ENCODE measurements at regions not wholly inside any gene's neighbourhood (a gene's known extent, or its start where the extent isn't known, plus 50 kb on each side); places are given as distances from the start of the nearest gene placed in this dataset.

- TF ChIP-seq CTCF (IDR thresholded peaks at IDR 0.05; ENCODE audit: insufficient read depth, low read length, poor library complexity, severe bottlenecking) = no peak
- TF ChIP-seq EZH2phosphoT487 (conservative IDR thresholded peaks at IDR 0.05; ENCODE audit: low read length) = no peak
- no peak overlapping the region for H3K27ac ChIP-seq (ENCODE audit: low read depth, low read length)
- no peak overlapping the region for H2AFZ ChIP-seq (ENCODE audit: low read depth, low read length, severe bottlenecking)
- H3K27me3 ChIP-seq (ENCODE audit: low read length) = no peaks in the 10 kb centered on the region; the same call in 1 of the 2 replicates
- no peak overlapping the region for H3K4me2 ChIP-seq (ENCODE audit: low read depth, low read length, poor library complexity, severe bottlenecking)
- no peaks in the 10 kb centered on the region for H3F3A ChIP-seq (ENCODE audit: insufficient read depth)
- no peaks in the 10 kb centered on the region for H3K79me2 ChIP-seq (ENCODE audit: insufficient read depth, low read length)
- H3K9me2 ChIP-seq (replicated peaks; ENCODE audit: insufficient read depth, low read length) = no peaks in the 10 kb centered on the region
- H3K9ac ChIP-seq (ENCODE audit: low read length) = no peak overlapping the region
- H4K20me1 ChIP-seq (ENCODE audit: low read depth, low read length) = no peaks in the 10 kb centered on the region
- H3K9me3 ChIP-seq (ENCODE audit: insufficient read depth, low read length) = no peaks in the 10 kb centered on the region
- H3K4me3 ChIP-seq (ENCODE audit: insufficient read depth, low read length, poor library complexity, severe bottlenecking) = no peak overlapping the region
- H3K36me3 ChIP-seq (ENCODE audit: low read length) = no peaks in the 10 kb centered on the region
These were observed 127.7 kb downstream of the DIRAS2 start for GRCh38 chr9:90514877-90515276.

- no peaks in the 10 kb centered on the region; the same call in 1 of the 2 replicates for H3K27me3 ChIP-seq (ENCODE audit: low read length)
- H3K4me2 ChIP-seq (ENCODE audit: low read depth, low read length, poor library complexity, severe bottlenecking) = no peak overlapping the region
- H3K36me3 ChIP-seq (ENCODE audit: low read length) = no peaks in the 10 kb centered on the region
- no peak overlapping the region for H2AFZ ChIP-seq (ENCODE audit: low read depth, low read length, severe bottlenecking)
- TF ChIP-seq EZH2phosphoT487 (conservative IDR thresholded peaks at IDR 0.05; ENCODE audit: low read length) (no peak), CTCF (IDR thresholded peaks at IDR 0.05; ENCODE audit: insufficient read depth, low read length, poor library complexity, severe bottlenecking) (no peak)
- H3K27ac ChIP-seq (ENCODE audit: low read depth, low read length) = no peak overlapping the region
- H3K79me2 ChIP-seq (ENCODE audit: insufficient read depth, low read length) = no peaks in the 10 kb centered on the region
- H3K9ac ChIP-seq (ENCODE audit: low read length) = no peak overlapping the region
- H3K9me3 ChIP-seq (ENCODE audit: insufficient read depth, low read length) = no peaks in the 10 kb centered on the region
- no peaks in the 10 kb centered on the region for H4K20me1 ChIP-seq (ENCODE audit: low read depth, low read length)
- H3K9me2 ChIP-seq (replicated peaks; ENCODE audit: insufficient read depth, low read length) = no peaks in the 10 kb centered on the region
- H3K4me3 ChIP-seq (ENCODE audit: insufficient read depth, low read length, poor library complexity, severe bottlenecking) = no peak overlapping the region
- H3F3A ChIP-seq (ENCODE audit: insufficient read depth) = no peaks in the 10 kb centered on the region
These were observed 127.1 kb downstream of the DIRAS2 start for GRCh38 chr9:90515510-90515909.

GRCh38 chr9:90517103-90517502, 125.5 kb downstream of the DIRAS2 start:
- Histone ChIP-seq H3K9me3 (ENCODE audit: insufficient read depth, low read length) (no peaks in the 10 kb centered on the region), H2AFZ (ENCODE audit: low read depth, low read length, severe bottlenecking) (no peak overlapping the region), H3K27ac (ENCODE audit: low read depth, low read length) (no peak overlapping the region), H3K4me3 (ENCODE audit: insufficient read depth, low read length, poor library complexity, severe bottlenecking) (no peak overlapping the region), H3K9ac (ENCODE audit: low read length) (no peak overlapping the region), H3F3A (ENCODE audit: insufficient read depth) (no peaks in the 10 kb centered on the region), H3K36me3 (ENCODE audit: low read length) (no peaks in the 10 kb centered on the region), H3K4me2 (ENCODE audit: low read depth, low read length, poor library complexity, severe bottlenecking) (no peak overlapping the region), H4K20me1 (ENCODE audit: low read depth, low read length) (no peaks in the 10 kb centered on the region), H3K9me2 (replicated peaks; ENCODE audit: insufficient read depth, low read length) (no peaks in the 10 kb centered on the region), H3K79me2 (ENCODE audit: insufficient read depth, low read length) (no peaks in the 10 kb centered on the region), H3K27me3 (ENCODE audit: low read length) (no peaks in the 10 kb centered on the region; the same call in 1 of the 2 replicates)
- TF ChIP-seq EZH2phosphoT487 (conservative IDR thresholded peaks at IDR 0.05; ENCODE audit: low read length) (no peak), CTCF (IDR thresholded peaks at IDR 0.05; ENCODE audit: insufficient read depth, low read length, poor library complexity, severe bottlenecking) (no peak)

Measured in SU-DHL-6 (cell line).